ENCODE measurements at regions not wholly inside any gene's neighbourhood (a gene's known extent, or its start where the extent isn't known, plus 50 kb on each side); places are given as distances from the start of the nearest gene placed in this dataset.

GRCh38 chr2:8542381-8543059 lies 139.3 kb upstream of the ID2 start:
- no peak for TF ChIP-seq POLR2A (IDR thresholded peaks at IDR 0.05)
- TF ChIP-seq CTCF (IDR thresholded peaks at IDR 0.05) = no peak
- no peak for TF ChIP-seq POLR2AphosphoS5 (IDR thresholded peaks at IDR 0.05)
- TF ChIP-seq EP300 (IDR thresholded peaks at IDR 0.05) = no peak
